Sigmoid colon (tissue), 6 donors: ENCODE measurements at regions not wholly inside any gene's neighbourhood (a gene's known extent, or its start where the extent isn't known, plus 50 kb on each side); places are given as distances from the start of the nearest gene placed in this dataset.
"Not testable (repeated sequence)": the region's sequence is repeated elsewhere in the genome, so short reads cannot be mapped to it uniquely, and the experiment has no call there.

ENCODE experiments used
- DNase-seq: peaks from one replicate; pipeline ENCODE4 v3.0.0-alpha.2; 2019
- H3K27ac ChIP-seq, 4 donors: fragments of 200-600 bp; sonication (generic); one replicate each; pipeline ENCODE4 v1.5.1; 2016 to 2019; ENCODE audit warnings: mild to moderate bottlenecking in 1 of 4
- H3K27me3 ChIP-seq, 3 donors: fragments of 200-600 bp; sonication (generic); one replicate each; pipeline ENCODE4 v1.5.1; 2019; ENCODE audit warnings: mild to moderate bottlenecking in 1 of 3
- H3K36me3 ChIP-seq, 4 donors: fragments of 200-600 bp; sonication (generic); one replicate each; pipeline ENCODE4 v1.5.1; 2016 to 2019
- H3K4me1 ChIP-seq, 4 donors: fragments of 200-600 bp; sonication (generic); one replicate each; pipeline ENCODE4 v1.5.1; 2017 to 2019
- H3K4me3 ChIP-seq, 4 donors: fragments of 200-600 bp; sonication (generic); one replicate each; pipeline ENCODE4 v1.5.1; 2017 to 2019; ENCODE audit warnings: mild to moderate bottlenecking in 2 of 4, moderate library complexity in 1 of 4
- H3K9me3 ChIP-seq, 4 donors: fragments of 200-600 bp in 3 of 4; sonication (generic) in 3 of 4; one replicate each; pipeline versions ENCODE4 v1.5.1 to v1.6.1; 2013 to 2019
- CTCF ChIP-seq, 4 experiments: fragments of 450-650 bp in 3 of 4; fragments of 200-600 bp in 1 of 4; IDR thresholded peaks; one replicate each; pipeline ENCODE4 v1.5.1; 2016 to 2019; ENCODE audit warnings: antibody characterized with exemption in 4 of 4, mild to moderate bottlenecking in 3 of 4, moderate library complexity in 2 of 4
- EP300 ChIP-seq, 4 donors: sonication (generic); formaldehyde crosslinking; IDR thresholded peaks; one replicate each; pipeline ENCODE4 v1.6.1; 2017; ENCODE audit warnings: antibody characterized with exemption in 4 of 4
- POLR2A ChIP-seq, 2 donors: fragments of 450-650 bp; IDR thresholded peaks; one replicate each; pipeline ENCODE4 v1.6.1; 2016; ENCODE audit warnings: antibody characterized with exemption in 2 of 2, mild to moderate bottlenecking in 2 of 2, moderate library complexity in 2 of 2
- POLR2AphosphoS5 ChIP-seq, 4 donors: sonication (generic); formaldehyde crosslinking; IDR thresholded peaks; one replicate each; pipeline ENCODE4 v1.6.1; 2017; ENCODE audit warnings: antibody characterized with exemption in 4 of 4
- WGBS, 2 donors: extraction: QIAGEN DNeasy Blood & Tissue Kit; methylation state at CpG; one replicate each; pipeline ENCODE4 v1.1.7; 2013; 5-methylcytosine and 5-hydroxymethylcytosine counted together
- intact Hi-C: fragments of 100-400 bp; cut with DNase I; formaldehyde crosslinking; loops from one replicate; pipeline ENCODE4 v1.15.1; 2023
- donor health status: healthy with polysubstance abuse.
- donor health status: healthy.

DNA sequence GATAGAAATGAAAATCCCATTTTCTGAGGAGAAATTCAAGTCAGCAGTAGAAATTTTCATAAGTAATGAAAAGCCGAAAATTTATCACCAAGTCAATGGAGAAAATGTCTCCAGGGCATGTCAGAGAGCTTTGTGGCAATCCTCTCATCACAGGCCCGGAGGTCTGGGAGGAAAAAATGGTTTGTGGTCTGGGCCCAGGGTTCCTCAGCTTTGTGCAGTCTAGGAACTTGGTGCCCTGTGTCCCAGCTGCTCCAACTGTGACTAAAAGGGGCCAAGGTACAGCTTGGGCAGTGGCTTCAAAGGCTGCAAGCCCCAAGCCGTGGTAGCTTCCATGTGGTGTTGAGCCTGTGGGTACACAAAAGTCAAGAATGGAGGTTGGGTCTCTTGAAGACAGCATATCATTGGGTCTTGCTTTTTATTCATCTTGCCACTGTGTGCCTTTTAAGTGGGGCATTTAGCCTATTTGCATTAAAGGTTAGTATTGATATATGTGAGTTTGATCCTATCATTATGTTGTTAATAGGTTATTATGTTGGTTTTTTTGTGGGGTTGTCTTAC is 608.5 kb downstream of the PDHA2 start:
- peaks cover 0 to 19% (median 3%) of the 10 kb centered on the region in 4 donors for H3K9me3 ChIP-seq
- H3K4me3 ChIP-seq, result no peak overlapping the region
- TF ChIP-seq CTCF (IDR thresholded peaks at IDR 0.05) (no peak), EP300 (IDR thresholded peaks at IDR 0.05) (no peak), POLR2A (IDR thresholded peaks at IDR 0.05) (no peak), POLR2AphosphoS5 (IDR thresholded peaks at IDR 0.05) (no peak)
- H3K27ac ChIP-seq, result no peak overlapping the region
- H3K4me1 ChIP-seq, result no peaks in the 10 kb centered on the region
- intact Hi-C loops, result no loop called here
- no peaks in the 10 kb centered on the region for H3K36me3 ChIP-seq
- 63 to 70% methylated on average over 3 of the region's 3 CpGs for WGBS, 2 donors
- no peaks in the 10 kb centered on the region for H3K27me3 ChIP-seq
- DNase-seq, result no peak

- TF ChIP-seq POLR2A (IDR thresholded peaks at IDR 0.05) (no peak), EP300 (IDR thresholded peaks at IDR 0.05) (no peak), CTCF (IDR thresholded peaks at IDR 0.05) (no peak), POLR2AphosphoS5 (IDR thresholded peaks at IDR 0.05) (no peak)
- no peak overlapping the region for H3K27ac ChIP-seq
- WGBS, 2 donors, result 86% methylated on average over 6 of the region's 6 CpGs
- intact Hi-C loops, result no loop called here
- H3K4me3 ChIP-seq, result no peak overlapping the region
- no peaks in the 10 kb centered on the region for H3K36me3 ChIP-seq
- peaks cover 0 to 7% (median 0%) of the 10 kb centered on the region in 4 donors for H3K9me3 ChIP-seq
- H3K27me3 ChIP-seq, result no peaks in the 10 kb centered on the region
- H3K4me1 ChIP-seq, result no peaks in the 10 kb centered on the region
- DNase-seq, result no peak
Observed at GRCh38 chr4:96455045-96455720, 615.3 kb downstream of the PDHA2 start.

- H3K4me1 ChIP-seq, H3K4me3 ChIP-seq, DNase-seq, intact Hi-C loops, H3K36me3 ChIP-seq, H3K27ac ChIP-seq, H3K27me3 ChIP-seq, H3K9me3 ChIP-seq: not testable (repeated sequence)
- WGBS, 2 donors, result 88 to 89% methylated on average over 4 of the region's 4 CpGs
Observed at GRCh38 chr4:96458031-96458430, 618.1 kb downstream of the PDHA2 start.

DNA sequence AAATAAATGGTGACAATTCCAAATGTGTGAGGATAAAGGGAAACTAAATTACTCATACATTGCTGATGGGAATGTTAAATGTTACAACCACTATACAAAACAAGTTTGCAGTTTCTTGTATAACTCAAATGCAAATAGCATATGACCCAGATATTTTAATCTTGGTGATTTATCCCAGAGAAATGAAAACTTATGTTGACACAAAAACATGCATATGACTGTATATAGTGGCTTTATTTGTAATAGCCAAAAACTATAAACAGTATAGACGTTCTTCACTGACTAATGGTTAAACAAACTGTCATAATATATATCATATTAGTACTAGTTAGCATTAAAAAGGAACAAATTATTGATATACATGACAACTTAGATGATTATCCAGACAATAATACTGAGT is 619.2 kb downstream of the PDHA2 start:
- DNase-seq, result no peak
- H3K4me1 ChIP-seq, result no peaks in the 10 kb centered on the region
- H3K27me3 ChIP-seq, result no peaks in the 10 kb centered on the region
- no peaks in the 10 kb centered on the region for H3K36me3 ChIP-seq
- H3K9me3 ChIP-seq, result peaks cover 0 to 4% (median 0%) of the 10 kb centered on the region in 4 donors
- H3K4me3 ChIP-seq, result no peak overlapping the region
- 55 to 62% methylated on average over 1 of the region's 1 CpG for WGBS, 2 donors
- H3K27ac ChIP-seq, result no peak overlapping the region
- intact Hi-C loops, result no loop called here
- TF ChIP-seq CTCF (IDR thresholded peaks at IDR 0.05) (no peak), POLR2AphosphoS5 (IDR thresholded peaks at IDR 0.05) (no peak), EP300 (IDR thresholded peaks at IDR 0.05) (no peak)

- Histone ChIP-seq H3K36me3 (no peaks in the 10 kb centered on the region), H3K4me3 (no peak overlapping the region), H3K27ac (no peak overlapping the region), H3K4me1 (no peaks in the 10 kb centered on the region), H3K9me3 (no peaks in the 10 kb centered on the region), H3K27me3 (no peaks in the 10 kb centered on the region)
- intact Hi-C loops, result no loop called here
- no peak for DNase-seq
- WGBS, 2 donors, result 70 to 85% methylated on average over 2 of the region's 2 CpGs
- TF ChIP-seq POLR2AphosphoS5 (IDR thresholded peaks at IDR 0.05) (no peak), CTCF (IDR thresholded peaks at IDR 0.05) (no peak), EP300 (IDR thresholded peaks at IDR 0.05) (no peak), POLR2A (IDR thresholded peaks at IDR 0.05) (no peak)
Observed at GRCh38 chr4:96465834-96466233, 625.9 kb downstream of the PDHA2 start.
